Right renal cortex interstitium (tissue), 3 donors: ENCODE measurements at regions not wholly inside any gene's neighbourhood (a gene's known extent, or its start where the extent isn't known, plus 50 kb on each side); places are given as distances from the start of the nearest gene placed in this dataset.

Experiments used
- DNase-seq, 3 donors: peaks; one replicate each; pipeline ENCODE4 v3.0.0-alpha.2; 2013; ENCODE audit warnings: low read depth in 3 of 3, low spot score in 2 of 3

DNA sequence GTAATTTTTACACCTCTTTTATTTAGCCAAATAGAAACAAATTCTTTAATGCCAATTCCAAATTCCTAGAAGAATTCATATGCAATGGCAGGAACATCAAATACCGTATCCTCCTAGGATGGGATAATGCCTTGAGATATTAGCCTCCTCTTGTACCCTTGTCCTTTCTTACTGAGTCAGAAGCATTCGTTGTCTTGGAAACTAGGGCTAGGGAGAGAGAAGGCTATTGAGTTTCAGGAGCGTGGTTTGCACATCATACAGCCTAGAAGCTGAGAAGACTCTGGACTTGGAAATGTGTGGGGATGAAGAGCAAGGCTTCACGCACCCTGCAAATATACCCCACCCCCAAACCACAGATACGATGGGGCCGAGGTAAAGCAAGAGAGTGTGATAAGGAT is 300.7 kb downstream of the SP3 start:
- no peak for DNase-seq

DNA sequence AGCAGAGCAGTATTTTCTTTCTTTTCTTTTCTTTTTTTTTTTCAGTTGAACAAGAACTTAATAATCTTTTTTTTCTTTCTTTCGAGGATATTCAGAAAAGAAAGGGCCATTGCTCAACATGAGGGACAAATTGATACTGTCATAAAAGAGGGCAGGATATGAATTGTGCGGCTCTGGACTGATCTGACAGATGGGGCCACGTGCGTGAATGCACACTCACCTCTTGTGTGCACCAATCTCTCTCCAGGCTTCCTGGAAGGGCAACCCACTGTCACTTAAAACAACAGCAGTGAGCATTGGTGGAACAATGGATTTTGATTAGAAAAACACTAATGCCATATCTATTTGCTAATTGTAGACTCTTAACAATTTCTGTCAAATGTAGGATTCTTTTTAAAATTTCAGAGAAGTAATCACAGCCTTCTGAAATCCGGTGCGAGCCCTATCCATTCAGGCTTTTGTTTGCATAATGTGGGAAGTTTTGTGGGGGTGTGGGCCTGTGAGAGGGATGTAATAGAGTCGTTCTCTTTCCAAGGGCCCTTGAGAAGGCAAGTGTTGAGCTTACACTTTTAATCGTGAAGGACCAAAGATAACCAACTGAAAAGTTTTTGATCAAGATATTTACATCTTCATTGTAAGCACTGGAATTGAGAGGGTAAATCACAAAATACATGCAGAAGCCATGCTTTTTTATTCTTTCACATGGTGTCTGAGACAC is 298.8 kb downstream of the SP3 start:
- DNase-seq, result no peak

DNA sequence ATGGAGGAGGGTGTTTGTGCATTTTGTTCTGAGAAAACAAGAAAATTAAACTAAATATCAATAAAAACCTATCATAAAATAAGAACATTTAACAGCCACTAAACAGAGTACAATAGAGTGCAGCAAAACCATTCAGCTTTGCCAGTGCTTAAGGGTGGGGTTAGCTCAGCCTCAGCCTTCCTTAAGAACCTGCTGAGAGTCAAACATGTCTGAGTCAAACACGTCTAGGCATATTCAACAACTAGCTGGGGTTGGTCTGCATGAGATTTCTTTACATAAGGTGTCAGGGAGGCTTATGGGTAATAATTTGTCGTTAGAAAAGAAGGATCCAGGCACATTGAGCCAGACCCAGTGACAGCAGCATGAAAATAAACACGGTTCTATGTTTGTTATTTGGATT is 298.2 kb downstream of the SP3 start:
- DNase-seq, result no peak

DNA sequence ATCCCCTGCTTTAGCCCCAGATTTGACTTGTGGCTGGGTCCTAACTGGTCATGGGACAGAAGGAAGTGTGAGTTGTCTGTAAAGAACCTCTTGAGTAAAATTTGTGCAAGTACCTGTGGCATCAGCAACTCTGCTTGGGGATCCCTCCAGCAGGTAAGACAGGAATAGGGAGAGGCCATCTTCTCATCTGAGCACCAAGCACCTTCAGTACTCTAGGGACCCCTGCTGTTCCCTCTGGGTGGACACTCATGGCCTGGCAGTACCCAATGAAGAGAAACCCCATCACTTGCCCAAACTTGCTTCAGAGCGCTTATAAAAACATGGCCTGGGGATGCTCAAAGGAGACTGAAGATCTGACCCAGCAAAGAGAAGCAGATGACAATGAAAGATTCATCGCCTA is 297.8 kb downstream of the SP3 start:
- DNase-seq, result no peak

DNA sequence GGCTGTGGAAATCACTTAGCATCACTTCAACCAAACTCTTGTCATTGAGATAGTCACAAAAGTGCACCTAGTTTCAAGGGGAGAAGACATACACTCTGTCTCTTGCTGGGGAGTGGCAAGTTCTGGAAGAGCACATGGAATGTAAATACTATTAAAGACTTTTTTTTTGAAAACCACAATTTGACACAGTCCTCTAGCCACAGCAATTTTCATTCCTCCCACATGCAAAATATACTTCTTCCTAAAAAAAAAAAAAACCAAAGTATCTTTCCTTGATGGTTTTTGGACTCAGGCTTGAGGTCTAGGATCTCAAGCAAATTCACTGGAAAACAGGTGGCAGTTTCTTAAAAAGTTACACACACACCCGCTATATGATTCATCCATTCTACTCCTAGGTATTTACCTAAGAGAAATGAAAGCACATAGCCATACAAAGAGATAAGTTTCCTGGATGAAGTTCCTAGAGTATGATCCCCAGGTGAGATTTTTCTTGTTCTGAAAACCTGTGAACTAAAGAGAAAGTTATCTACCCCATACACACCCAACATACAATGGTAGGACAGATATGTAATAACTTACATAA is 295.8 kb downstream of the SP3 start:
- no peak for DNase-seq

GRCh38 chr2:173669888-173670287 is 295.3 kb downstream of the SP3 start:
- no peak for DNase-seq

- no peak for DNase-seq
Observed at GRCh38 chr2:173672573-173673340, 292.4 kb downstream of the SP3 start.

GRCh38 chr2:173673640-173674039 is 291.5 kb downstream of the SP3 start:
- no peak for DNase-seq

GRCh38 chr2:173676647-173677046 is 288.5 kb downstream of the SP3 start:
- no peak for DNase-seq

- no peak for DNase-seq
Observed at GRCh38 chr2:173678186-173678585, 287.0 kb downstream of the SP3 start.

GRCh38 chr2:173680574-173680973 is 284.6 kb downstream of the SP3 start:
- no peak for DNase-seq

DNA sequence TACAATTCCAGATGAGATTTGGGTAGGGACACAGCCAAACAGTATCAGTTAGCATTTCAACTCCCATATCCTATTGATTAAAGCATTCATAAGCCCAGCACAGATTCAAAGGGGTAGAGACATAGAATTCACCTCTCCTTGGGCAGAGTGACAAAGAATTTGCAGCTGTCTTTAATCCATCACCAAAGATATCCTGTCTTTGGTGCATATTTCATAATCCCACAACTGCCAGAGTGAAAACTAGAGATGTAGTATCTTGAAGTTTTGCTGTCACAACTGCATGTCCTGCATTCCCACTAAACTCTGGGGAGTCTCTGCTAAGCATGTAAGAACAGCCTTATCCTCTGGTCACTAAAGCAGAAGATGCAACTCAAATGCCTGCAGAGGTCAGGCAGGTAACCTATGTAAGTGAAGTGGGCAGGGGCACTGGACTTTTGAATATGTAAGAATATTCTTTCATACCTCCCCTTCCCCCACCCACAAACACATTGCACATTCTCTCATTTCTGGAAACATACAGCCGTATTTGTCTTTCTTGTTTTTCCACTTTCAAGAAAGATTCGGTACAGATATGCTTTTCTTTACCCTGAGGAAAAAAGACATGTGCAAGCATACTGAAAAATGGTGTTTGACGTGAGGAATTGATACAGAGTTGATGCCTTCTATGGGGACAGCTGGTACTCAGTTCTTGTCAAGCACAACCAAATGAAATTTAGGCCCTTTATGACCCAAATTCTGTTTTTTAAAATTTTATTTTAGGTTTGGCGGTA is 283.1 kb downstream of the SP3 start:
- DNase-seq, result no peak

DNA sequence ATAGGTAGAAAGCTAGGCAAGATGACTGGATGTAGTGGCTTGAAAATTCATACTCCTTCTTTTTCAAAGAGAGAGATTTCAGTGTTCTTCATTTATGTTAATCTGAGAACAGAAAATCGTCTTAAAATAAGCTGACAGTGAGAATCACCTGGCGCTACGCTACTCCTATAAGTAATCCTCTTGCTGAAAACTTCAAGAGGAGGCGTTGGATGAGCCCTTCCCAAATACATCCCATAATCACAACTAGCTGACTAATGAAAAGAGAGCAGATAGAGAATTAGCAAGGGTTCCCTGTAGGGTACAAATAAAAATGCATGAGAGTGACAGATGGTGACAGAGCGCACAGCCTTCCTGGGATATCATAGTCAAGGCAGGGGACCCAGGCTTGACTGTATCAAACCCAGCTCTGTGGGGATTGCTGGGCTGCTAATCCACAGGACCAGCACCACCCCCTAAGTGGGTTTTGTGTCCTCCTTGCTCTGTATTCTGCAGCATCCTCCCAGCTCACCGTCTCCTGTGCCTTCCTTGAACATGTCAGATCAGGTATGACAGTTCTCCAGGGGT is 280.2 kb downstream of the SP3 start:
- no peak for DNase-seq

GRCh38 chr2:173690349-173690748 is 274.8 kb downstream of the SP3 start:
- DNase-seq, result no peak

DNA sequence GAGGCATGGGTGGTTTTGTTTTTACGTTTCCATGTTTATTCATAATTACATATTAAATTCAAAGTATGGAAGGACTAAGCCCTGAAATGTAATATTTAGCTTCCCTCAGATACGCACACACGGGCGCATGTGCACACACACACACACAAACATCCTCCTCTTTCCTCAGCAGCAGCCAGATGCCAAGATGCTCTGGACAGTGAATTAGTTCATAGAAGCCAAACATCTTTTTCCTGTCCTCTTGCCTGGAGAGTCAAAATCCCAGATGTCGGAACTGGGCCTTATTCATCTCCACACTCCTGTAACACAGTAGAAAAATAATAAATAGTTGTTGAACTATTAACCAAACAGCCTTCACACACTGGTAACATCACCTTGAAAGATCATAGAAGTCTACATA is 273.1 kb downstream of the SP3 start:
- DNase-seq, result no peak

DNA sequence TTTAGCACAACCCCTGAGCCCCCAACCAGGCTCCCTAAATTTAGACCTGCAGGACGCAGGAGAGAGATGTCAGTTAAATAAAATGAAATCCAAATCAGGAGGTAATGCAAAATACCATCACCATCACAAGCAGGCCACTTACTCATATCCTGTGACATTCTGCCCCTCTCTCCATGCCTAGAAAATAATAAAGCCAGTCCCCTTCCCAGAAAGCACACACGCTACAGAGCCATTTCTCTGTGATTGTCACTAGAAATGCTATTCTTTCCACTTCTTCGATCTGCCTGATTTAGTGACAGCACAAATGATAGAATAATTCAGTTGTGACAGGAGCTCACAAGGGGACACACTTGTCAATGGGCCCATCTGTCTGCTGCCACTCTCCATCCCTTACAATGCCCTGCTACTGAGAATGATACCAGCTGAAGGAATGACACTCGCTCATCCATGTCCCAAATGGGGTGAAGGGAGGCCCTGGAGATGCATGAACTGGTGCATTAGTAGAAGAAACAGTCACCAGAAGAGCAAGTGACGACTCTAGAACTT is 272.1 kb downstream of the SP3 start:
- DNase-seq, result no peak

GRCh38 chr2:173696274-173696673 is 268.9 kb downstream of the SP3 start:
- DNase-seq, result no peak

DNA sequence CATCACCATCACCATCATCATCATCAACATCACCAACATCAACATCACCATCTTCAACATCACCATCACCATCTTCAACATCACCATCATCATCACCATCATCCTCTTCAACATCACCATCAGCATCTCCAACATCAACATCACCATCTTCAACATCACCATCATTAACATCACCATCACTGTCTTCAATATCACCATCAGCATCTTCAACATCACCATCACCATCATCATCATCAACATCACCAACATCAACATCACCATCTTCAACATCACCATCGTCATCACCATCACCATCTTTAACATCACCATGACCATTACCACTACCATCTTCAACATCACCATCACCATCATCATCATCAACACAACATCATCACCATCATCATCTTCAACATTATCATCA is 267.2 kb downstream of the SP3 start:
- no peak for DNase-seq

DNA sequence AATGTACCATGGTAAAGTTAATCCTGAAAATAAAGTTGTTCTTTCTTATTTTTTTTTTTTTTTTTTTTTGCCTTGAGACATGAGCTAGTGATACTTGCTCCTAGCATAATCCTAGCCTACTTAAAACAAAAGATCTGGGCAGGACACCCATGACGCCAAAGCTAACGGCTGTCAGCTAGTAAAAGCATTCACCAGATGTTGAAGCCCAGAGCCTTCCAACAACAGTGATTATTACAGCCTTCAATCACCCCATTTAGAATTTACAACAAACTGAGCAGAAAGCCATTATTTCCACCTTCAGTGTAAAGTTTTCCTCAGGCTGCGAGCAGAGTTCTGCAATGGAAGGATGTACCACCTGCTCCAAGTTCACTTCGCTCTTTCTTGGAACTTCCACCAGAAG is 259.5 kb downstream of the SP3 start:
- no peak for DNase-seq

GRCh38 chr2:173706936-173707335 is 258.2 kb downstream of the SP3 start:
- DNase-seq, result no peak

GRCh38 chr2:173708806-173709205 is 256.4 kb downstream of the SP3 start:
- peak; percentile 9 to 24 (median 23) for DNase-seq
